DOHH2 (cell line): ENCODE measurements at regions not wholly inside any gene's neighbourhood (a gene's known extent, or its start where the extent isn't known, plus 50 kb on each side); places are given as distances from the start of the nearest gene placed in this dataset.

ENCODE experiments used
- H3F3A ChIP-seq: fragments of 200-600 bp; sonication (generic), shearing (Covaris generic); 2 replicates; pipeline ENCODE4 v1.6.0; 2016; ENCODE audit warnings: antibody characterized with exemption, mild to moderate bottlenecking; ENCODE audit not compliant: control insufficient read depth, insufficient read depth
- H3K27ac ChIP-seq: fragments of 200-600 bp; sonication (generic); 2 replicates; pipeline ENCODE4 v1.5.1; 2014; ENCODE audit warnings: low read depth, mild to moderate bottlenecking, low read length, moderate library complexity
- H3K27me3 ChIP-seq: fragments of 200-600 bp; sonication (generic); 2 replicates; pipeline ENCODE4 v1.6.1; 2014; ENCODE audit warnings: mild to moderate bottlenecking, low read length, mixed read lengths; ENCODE audit not compliant: control insufficient read depth
- H3K36me3 ChIP-seq: fragments of 200-600 bp; sonication (generic); 2 replicates; pipeline ENCODE4 v1.6.1; 2014; ENCODE audit warnings: mild to moderate bottlenecking, low read length, moderate library complexity, mixed read lengths; ENCODE audit not compliant: control insufficient read depth
- H3K4me1 ChIP-seq: fragments of 200-600 bp; sonication (generic); 2 replicates; pipeline ENCODE4 v1.6.1; 2014; ENCODE audit warnings: mild to moderate bottlenecking, low read length, mixed read lengths; ENCODE audit not compliant: control insufficient read depth
- H3K4me2 ChIP-seq: fragments of 200-600 bp; sonication (generic); 2 replicates; pipeline ENCODE4 v1.6.0; 2014; ENCODE audit warnings: mild to moderate bottlenecking, low read length, moderate library complexity
- H3K4me3 ChIP-seq: fragments of 200-600 bp; sonication (generic); 2 replicates; pipeline ENCODE4 v1.5.1; 2014; ENCODE audit warnings: mild to moderate bottlenecking, low read length, mixed read lengths
- H3K79me2 ChIP-seq: fragments of 200-600 bp; sonication (generic); 2 replicates; pipeline ENCODE4 v1.6.1; 2014; ENCODE audit warnings: mild to moderate bottlenecking, low read length, mixed read lengths; ENCODE audit not compliant: control insufficient read depth
- H3K9me2 ChIP-seq: fragments of 200-600 bp; sonication (generic); replicated peaks from 2 replicates; pipeline ENCODE4 v1.6.1; 2014; ENCODE audit warnings: mild to moderate bottlenecking, low read length, mixed read lengths; ENCODE audit not compliant: control insufficient read depth
- H3K9me3 ChIP-seq: fragments of 200-600 bp; sonication (generic); 2 replicates; pipeline ENCODE4 v1.6.1; 2014; ENCODE audit warnings: antibody characterized with exemption, low read length, mixed read lengths; ENCODE audit not compliant: control insufficient read depth, insufficient read depth
- H4K20me1 ChIP-seq: fragments of 200-600 bp; sonication (generic); 2 replicates; pipeline ENCODE4 v1.6.0; 2014; ENCODE audit warnings: low read depth, mild to moderate bottlenecking, antibody characterized with exemption, low read length, moderate library complexity; ENCODE audit not compliant: control insufficient read depth, insufficient read depth
- EZH2phosphoT487 ChIP-seq: fragments of 200-600 bp; sonication (generic); IDR thresholded peaks from 2 replicates; pipeline ENCODE4 v1.6.1; 2017; ENCODE audit warnings: borderline replicate concordance, mild to moderate bottlenecking, antibody characterized with exemption, low read length, moderate library complexity, mixed read lengths
- TF ChIP-seq, protein P1 (sequence below): fragments of 200-600 bp; sonication (generic); IDR thresholded peaks from one replicate; pipeline ENCODE4 v1.5.1; 2014; ENCODE audit warnings: antibody characterized with exemption, mild to moderate bottlenecking, low read depth, low read length; ENCODE audit not compliant: poor library complexity, severe bottlenecking

DNA sequence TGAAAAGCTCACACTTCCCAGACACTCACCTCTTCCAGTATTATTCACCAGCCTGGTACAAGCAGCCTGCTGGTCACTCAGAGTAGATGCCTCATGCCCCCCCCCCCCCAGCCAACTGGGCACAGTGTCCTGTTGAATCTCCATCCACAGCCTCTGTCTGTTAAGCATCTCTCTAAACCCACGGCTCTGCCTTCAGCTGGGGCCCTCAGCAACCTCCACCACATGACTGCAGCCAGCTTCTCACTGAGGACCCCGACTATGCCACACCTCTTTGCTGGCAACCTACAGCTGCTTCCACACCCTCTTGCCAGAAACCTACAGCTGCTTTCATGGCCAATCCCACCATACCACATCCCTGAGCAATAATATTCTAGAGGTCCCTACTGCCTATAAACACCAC lies 113.1 kb downstream of the RHOU start:
- Histone ChIP-seq H3K4me3 (no peak overlapping the region), H3F3A (no peaks in the 10 kb centered on the region), H3K36me3 (no peaks in the 10 kb centered on the region), H3K27me3 (peaks cover 3% of the 10 kb centered on the region; the same call in 1 of the 2 replicates), H4K20me1 (no peaks in the 10 kb centered on the region), H3K27ac (no peak overlapping the region), H3K9me2 (no peaks in the 10 kb centered on the region), H3K4me2 (no peak overlapping the region), H3K79me2 (no peaks in the 10 kb centered on the region), H3K9me3 (no peaks in the 10 kb centered on the region), H3K4me1 (no peaks in the 10 kb centered on the region)
- no peak for TF ChIP-seq EZH2phosphoT487
- TF ChIP-seq, protein P1, sequence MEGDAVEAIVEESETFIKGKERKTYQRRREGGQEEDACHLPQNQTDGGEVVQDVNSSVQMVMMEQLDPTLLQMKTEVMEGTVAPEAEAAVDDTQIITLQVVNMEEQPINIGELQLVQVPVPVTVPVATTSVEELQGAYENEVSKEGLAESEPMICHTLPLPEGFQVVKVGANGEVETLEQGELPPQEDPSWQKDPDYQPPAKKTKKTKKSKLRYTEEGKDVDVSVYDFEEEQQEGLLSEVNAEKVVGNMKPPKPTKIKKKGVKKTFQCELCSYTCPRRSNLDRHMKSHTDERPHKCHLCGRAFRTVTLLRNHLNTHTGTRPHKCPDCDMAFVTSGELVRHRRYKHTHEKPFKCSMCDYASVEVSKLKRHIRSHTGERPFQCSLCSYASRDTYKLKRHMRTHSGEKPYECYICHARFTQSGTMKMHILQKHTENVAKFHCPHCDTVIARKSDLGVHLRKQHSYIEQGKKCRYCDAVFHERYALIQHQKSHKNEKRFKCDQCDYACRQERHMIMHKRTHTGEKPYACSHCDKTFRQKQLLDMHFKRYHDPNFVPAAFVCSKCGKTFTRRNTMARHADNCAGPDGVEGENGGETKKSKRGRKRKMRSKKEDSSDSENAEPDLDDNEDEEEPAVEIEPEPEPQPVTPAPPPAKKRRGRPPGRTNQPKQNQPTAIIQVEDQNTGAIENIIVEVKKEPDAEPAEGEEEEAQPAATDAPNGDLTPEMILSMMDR, result no peak

DNA sequence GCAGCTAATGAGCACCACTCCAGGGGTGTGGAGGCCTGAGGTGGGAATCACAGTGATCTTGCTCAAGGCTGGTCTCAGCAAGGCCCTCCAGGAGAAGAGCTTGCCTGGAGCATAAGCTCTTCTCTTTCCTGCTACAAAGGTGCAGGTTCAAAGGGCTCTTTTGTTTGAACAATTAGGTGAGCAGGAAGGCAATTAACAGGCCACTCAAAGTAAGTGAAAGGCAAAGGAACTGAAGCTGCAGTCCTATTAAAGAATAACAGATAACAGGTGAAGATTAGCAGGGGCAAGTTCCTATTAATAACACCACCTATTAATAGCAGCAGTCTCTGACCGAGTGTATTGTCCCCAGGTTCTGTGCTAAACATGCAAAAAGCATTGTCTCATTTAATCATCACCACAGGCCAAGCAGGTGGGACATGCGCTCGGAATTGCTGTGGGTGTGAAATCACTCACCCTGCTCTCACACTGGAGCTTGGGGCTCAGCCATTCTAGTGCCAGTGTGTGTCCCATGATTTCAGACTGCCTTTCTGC lies 113.8 kb downstream of the RHOU start:
- no peaks in the 10 kb centered on the region for H3K9me3 ChIP-seq
- H3K27ac ChIP-seq, result no peak overlapping the region

DNA sequence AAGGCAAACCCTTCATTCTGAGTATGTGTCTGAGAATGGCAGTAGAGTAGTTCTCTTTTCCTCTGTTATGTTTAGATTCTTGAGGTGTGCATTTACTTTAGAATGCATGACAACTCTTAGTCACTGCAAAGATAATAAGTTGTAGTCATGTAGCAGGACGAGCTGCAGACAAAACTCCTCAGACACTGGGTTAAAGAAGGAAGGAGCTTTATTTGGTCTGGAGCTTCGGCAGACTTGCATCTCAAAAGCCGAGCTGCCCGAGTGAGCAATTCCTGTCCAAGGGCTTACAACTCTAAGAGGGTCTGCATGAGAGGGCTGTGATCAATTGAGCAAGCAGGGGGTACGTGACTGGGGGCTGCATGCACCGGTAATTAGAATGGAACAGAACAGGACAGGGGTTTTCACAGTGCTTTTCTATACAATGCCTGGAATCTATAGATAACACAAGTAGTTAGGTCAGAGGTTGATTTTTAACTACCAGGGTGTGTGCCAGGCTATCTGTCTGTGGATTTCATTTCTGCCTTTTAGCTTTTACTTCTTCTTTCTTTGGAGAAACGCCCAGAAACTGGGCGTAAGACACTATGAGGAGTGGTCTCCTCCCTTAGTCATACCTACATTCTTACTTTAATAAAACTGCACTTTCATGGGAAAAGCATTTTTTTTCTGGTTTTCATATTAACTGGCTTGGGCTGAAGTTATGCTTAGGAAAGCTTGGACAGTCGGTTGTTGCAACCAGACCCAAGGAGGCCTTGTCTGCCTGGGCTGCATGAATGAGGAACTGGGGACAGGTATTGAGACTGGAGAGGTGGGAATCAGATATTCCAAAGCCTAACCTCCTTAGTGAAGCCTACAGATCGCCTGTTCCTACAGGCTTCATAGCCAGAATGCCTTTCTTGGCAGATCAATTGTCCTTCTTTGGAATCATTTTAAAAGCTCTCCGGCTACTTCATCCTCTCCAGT lies 115.1 kb downstream of the RHOU start:
- Histone ChIP-seq H3K9me2 (no peaks in the 10 kb centered on the region), H4K20me1 (no peaks in the 10 kb centered on the region), H3K27me3 (peaks cover 6% of the 10 kb centered on the region; the same call in 1 of the 2 replicates), H3K36me3 (no peaks in the 10 kb centered on the region), H3K4me2 (no peak overlapping the region), H3K9me3 (no peaks in the 10 kb centered on the region), H3K79me2 (no peaks in the 10 kb centered on the region), H3F3A (no peaks in the 10 kb centered on the region), H3K4me3 (no peak overlapping the region), H3K4me1 (no peaks in the 10 kb centered on the region), H3K27ac (no peak overlapping the region)
- TF ChIP-seq, protein P1, result no peak
- no peak for TF ChIP-seq EZH2phosphoT487

More for the DNA sequence above, 113.8 kb downstream of the RHOU start:
- Histone ChIP-seq H3F3A (no peaks in the 10 kb centered on the region), H4K20me1 (no peaks in the 10 kb centered on the region), H3K79me2 (no peaks in the 10 kb centered on the region), H3K4me3 (no peak overlapping the region), H3K4me2 (no peak overlapping the region), H3K4me1 (no peaks in the 10 kb centered on the region), H3K36me3 (no peaks in the 10 kb centered on the region), H3K27me3 (peaks cover 4% of the 10 kb centered on the region; the same call in 1 of the 2 replicates), H3K9me2 (no peaks in the 10 kb centered on the region)
- TF ChIP-seq, protein P1, result no peak
- TF ChIP-seq EZH2phosphoT487, result no peak
